GM23338 (cell line): ENCODE measurements at regions not wholly inside any gene's neighbourhood (a gene's known extent, or its start where the extent isn't known, plus 50 kb on each side); places are given as distances from the start of the nearest gene placed in this dataset.

Experiments
- ATAC-seq: fragments of 200-7000 bp; cut with Tn5 transposase; 3 replicates; pipeline ENCODE4 v1.9.1; 2020
- DNase-seq: peaks from one replicate; pipeline ENCODE4 v3.0.0-alpha.2; 2015; ENCODE audit warnings: low spot score
- H2AFZ ChIP-seq: fragments of 200-600 bp; sonication (generic); 2 replicates; pipeline ENCODE4 v1.8.0; 2016; ENCODE audit warnings: antibody characterized with exemption, mild to moderate bottlenecking, moderate library complexity
- H3F3A ChIP-seq: fragments of 200-600 bp; sonication (generic); replicated peaks from 2 replicates; pipeline ENCODE4 v1.8.0; 2017; ENCODE audit warnings: antibody characterized with exemption, mixed run types, low read depth
- H3K27ac ChIP-seq: fragments of 200-600 bp; sonication (generic); 2 replicates; pipeline ENCODE4 v1.6.1; 2016; ENCODE audit warnings: low read depth
- H3K27me3 ChIP-seq: fragments of 200-600 bp; sonication (generic); 2 replicates; pipeline ENCODE4 v1.8.0; 2016; ENCODE audit warnings: mild to moderate bottlenecking, mixed run types, moderate library complexity; ENCODE audit not compliant: insufficient read depth
- H3K36me3 ChIP-seq: fragments of 200-600 bp; sonication (generic); 2 replicates; pipeline ENCODE4 v1.8.0; 2016; ENCODE audit warnings: mild to moderate bottlenecking; ENCODE audit not compliant: insufficient read depth
- H3K4me1 ChIP-seq: fragments of 200-600 bp; sonication (generic); 2 replicates; pipeline ENCODE4 v1.8.0; 2016; ENCODE audit warnings: mild to moderate bottlenecking, moderate library complexity; ENCODE audit not compliant: insufficient read depth
- H3K4me2 ChIP-seq: fragments of 200-600 bp; sonication (generic); 2 replicates; pipeline ENCODE4 v1.7.1; 2017; ENCODE audit warnings: mixed run types
- H3K4me3 ChIP-seq: fragments of 200-600 bp; sonication (generic); 2 replicates; pipeline ENCODE4 v1.6.1; 2016; ENCODE audit warnings: mixed run types
- H3K79me2 ChIP-seq: fragments of 200-600 bp; sonication (generic); replicated peaks from 2 replicates; pipeline ENCODE4 v1.8.0; 2017; ENCODE audit warnings: mild to moderate bottlenecking; ENCODE audit not compliant: insufficient read depth
- H3K9me2 ChIP-seq: fragments of 200-600 bp; sonication (generic); 2 replicates; pipeline ENCODE4 v1.8.0; 2017; ENCODE audit not compliant: insufficient read depth
- H4K20me1 ChIP-seq: fragments of 200-600 bp; sonication (generic); replicated peaks from 2 replicates; pipeline ENCODE4 v1.8.0; 2017; ENCODE audit warnings: mild to moderate bottlenecking; ENCODE audit not compliant: insufficient read depth
- H3K27ac Mint-ChIP-seq: 2 replicates; pipeline ENCODE4 v1.8.0; 2020; ENCODE audit warnings: inconsistent platforms, mild to moderate bottlenecking, moderate library complexity, mixed read lengths
- H3K27me3 Mint-ChIP-seq: 3 replicates; pipeline ENCODE4 v1.8.0; 2022; ENCODE audit warnings: low read depth, mild to moderate bottlenecking, moderate library complexity, mixed read lengths, inconsistent platforms; ENCODE audit not compliant: insufficient read depth, poor library complexity
- H3K36me3 Mint-ChIP-seq: 3 replicates; pipeline ENCODE4 v1.8.0; 2021; ENCODE audit warnings: low read depth, mild to moderate bottlenecking, inconsistent platforms, moderate library complexity, mixed read lengths
- H3K4me1 Mint-ChIP-seq: 3 replicates; pipeline ENCODE4 v1.8.0; 2020; ENCODE audit warnings: mild to moderate bottlenecking, inconsistent platforms, mixed read lengths
- H3K4me3 Mint-ChIP-seq: 3 replicates; pipeline ENCODE4 v1.8.0; 2021; ENCODE audit warnings: moderate library complexity, mild to moderate bottlenecking, inconsistent platforms, mixed read lengths
- H3K9me3 Mint-ChIP-seq: 3 replicates; pipeline ENCODE4 v1.8.0; 2020; ENCODE audit warnings: moderate library complexity, mild to moderate bottlenecking, inconsistent platforms, mixed read lengths
- CREB1 ChIP-seq: fragments of 250-450 bp; sonication (Bioruptor Pico); IDR thresholded peaks from 2 replicates; pipeline ENCODE4 v1.5.0; 2020; ENCODE audit warnings: low read depth, mild to moderate bottlenecking, moderate library complexity
- EZH2 ChIP-seq: fragments of 200-600 bp; sonication (generic); IDR thresholded peaks from one replicate; pipeline ENCODE4 v1.8.0; 2017; ENCODE audit warnings: antibody characterized with exemption, mild to moderate bottlenecking, low read depth; ENCODE audit not compliant: unreplicated experiment
- EZH2phosphoT487 ChIP-seq: fragments of 200-600 bp; sonication (generic); IDR thresholded peaks from one replicate; pipeline ENCODE4 v1.8.1; 2018; ENCODE audit warnings: antibody characterized with exemption; ENCODE audit not compliant: unreplicated experiment
- JUNB ChIP-seq: IDR thresholded peaks from one replicate; pipeline ENCODE4 v1.6.1; 2016; ENCODE audit warnings: antibody characterized with exemption; ENCODE audit not compliant: unreplicated experiment
- NANOG ChIP-seq: IDR thresholded peaks from 2 replicates; pipeline ENCODE4 v1.6.1; 2016; ENCODE audit warnings: antibody characterized with exemption, borderline replicate concordance
- POLR2AphosphoS5 ChIP-seq: IDR thresholded peaks from 2 replicates; pipeline ENCODE4 v1.6.1; 2016; ENCODE audit warnings: antibody characterized with exemption, low read depth
- REST ChIP-seq: IDR thresholded peaks from one replicate; pipeline ENCODE4 v1.6.1; 2018; ENCODE audit warnings: antibody characterized with exemption; ENCODE audit not compliant: unreplicated experiment
- STAT1 ChIP-seq: IDR thresholded peaks from one replicate; pipeline ENCODE4 v1.6.1; 2016; ENCODE audit warnings: antibody characterized with exemption; ENCODE audit not compliant: unreplicated experiment
- ZNF114 ChIP-seq: fragments of 250-450 bp; sonication (Bioruptor Pico); IDR thresholded peaks from 2 replicates; pipeline ENCODE4 v1.5.0; 2020; ENCODE audit warnings: mild to moderate bottlenecking, moderate library complexity
- ZNF331 ChIP-seq: fragments of 250-450 bp; sonication (Bioruptor Pico); IDR thresholded peaks from 2 replicates; pipeline ENCODE4 v1.5.0; 2020; ENCODE audit warnings: low read depth, mild to moderate bottlenecking, moderate library complexity
- TF ChIP-seq, protein P1 (sequence below): IDR thresholded peaks from 2 replicates; pipeline ENCODE4 v1.6.1; 2016; ENCODE audit warnings: antibody characterized with exemption
- TF ChIP-seq, protein P2 (sequence below): fragments of 250-450 bp; sonication (Bioruptor Pico); IDR thresholded peaks from 2 replicates; pipeline ENCODE4 v1.5.0; 2020; ENCODE audit warnings: mild to moderate bottlenecking, moderate library complexity

GRCh38 chr3:22156868-22157267 is 405.9 kb upstream of the ZNF385D start (continued):
- TF ChIP-seq, protein P1, sequence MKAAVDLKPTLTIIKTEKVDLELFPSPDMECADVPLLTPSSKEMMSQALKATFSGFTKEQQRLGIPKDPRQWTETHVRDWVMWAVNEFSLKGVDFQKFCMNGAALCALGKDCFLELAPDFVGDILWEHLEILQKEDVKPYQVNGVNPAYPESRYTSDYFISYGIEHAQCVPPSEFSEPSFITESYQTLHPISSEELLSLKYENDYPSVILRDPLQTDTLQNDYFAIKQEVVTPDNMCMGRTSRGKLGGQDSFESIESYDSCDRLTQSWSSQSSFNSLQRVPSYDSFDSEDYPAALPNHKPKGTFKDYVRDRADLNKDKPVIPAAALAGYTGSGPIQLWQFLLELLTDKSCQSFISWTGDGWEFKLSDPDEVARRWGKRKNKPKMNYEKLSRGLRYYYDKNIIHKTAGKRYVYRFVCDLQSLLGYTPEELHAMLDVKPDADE: no peak

GRCh38 chr3:22157848-22158247 is 406.8 kb upstream of the ZNF385D start:
- H3K27ac ChIP-seq: no peak overlapping the region
- Mint-ChIP-seq H3K4me1 (peaks cover 19% of the 10 kb centered on the region), H3K27ac (no peak overlapping the region), H3K9me3 (no peaks in the 10 kb centered on the region; the same call in 2 of the 3 replicates), H3K36me3 (no peaks in the 10 kb centered on the region), H3K27me3 (no peaks in the 10 kb centered on the region), H3K4me3 (no peak overlapping the region)
- H3K36me3 ChIP-seq: no peaks in the 10 kb centered on the region
- no peaks in the 10 kb centered on the region for H3F3A ChIP-seq
- H3K9me2 ChIP-seq: no peaks in the 10 kb centered on the region
- H3K4me3 ChIP-seq: no peak overlapping the region
- H3K4me2 ChIP-seq: no peak overlapping the region
- no peaks in the 10 kb centered on the region for H4K20me1 ChIP-seq
- DNase-seq (no peak), ATAC-seq (no peak)
- H3K27me3 ChIP-seq: no peaks in the 10 kb centered on the region
- no peak overlapping the region for H2AFZ ChIP-seq
- H3K4me1 ChIP-seq: 0 out of 2 replicates have a peak, but pooled peaks cover 5% of the 10 kb centered on the region
- no peaks in the 10 kb centered on the region for H3K79me2 ChIP-seq
- TF ChIP-seq REST (no peak), JUNB (no peak), NANOG (no peak), CREB1 (CRISPR knock-in tag) (no peak), EZH2phosphoT487 (no peak), ZNF331 (CRISPR knock-in tag) (no peak), POLR2AphosphoS5 (no peak), STAT1 (no peak), ZNF114 (no peak), EZH2 (no peak)
- TF ChIP-seq, protein P2, sequence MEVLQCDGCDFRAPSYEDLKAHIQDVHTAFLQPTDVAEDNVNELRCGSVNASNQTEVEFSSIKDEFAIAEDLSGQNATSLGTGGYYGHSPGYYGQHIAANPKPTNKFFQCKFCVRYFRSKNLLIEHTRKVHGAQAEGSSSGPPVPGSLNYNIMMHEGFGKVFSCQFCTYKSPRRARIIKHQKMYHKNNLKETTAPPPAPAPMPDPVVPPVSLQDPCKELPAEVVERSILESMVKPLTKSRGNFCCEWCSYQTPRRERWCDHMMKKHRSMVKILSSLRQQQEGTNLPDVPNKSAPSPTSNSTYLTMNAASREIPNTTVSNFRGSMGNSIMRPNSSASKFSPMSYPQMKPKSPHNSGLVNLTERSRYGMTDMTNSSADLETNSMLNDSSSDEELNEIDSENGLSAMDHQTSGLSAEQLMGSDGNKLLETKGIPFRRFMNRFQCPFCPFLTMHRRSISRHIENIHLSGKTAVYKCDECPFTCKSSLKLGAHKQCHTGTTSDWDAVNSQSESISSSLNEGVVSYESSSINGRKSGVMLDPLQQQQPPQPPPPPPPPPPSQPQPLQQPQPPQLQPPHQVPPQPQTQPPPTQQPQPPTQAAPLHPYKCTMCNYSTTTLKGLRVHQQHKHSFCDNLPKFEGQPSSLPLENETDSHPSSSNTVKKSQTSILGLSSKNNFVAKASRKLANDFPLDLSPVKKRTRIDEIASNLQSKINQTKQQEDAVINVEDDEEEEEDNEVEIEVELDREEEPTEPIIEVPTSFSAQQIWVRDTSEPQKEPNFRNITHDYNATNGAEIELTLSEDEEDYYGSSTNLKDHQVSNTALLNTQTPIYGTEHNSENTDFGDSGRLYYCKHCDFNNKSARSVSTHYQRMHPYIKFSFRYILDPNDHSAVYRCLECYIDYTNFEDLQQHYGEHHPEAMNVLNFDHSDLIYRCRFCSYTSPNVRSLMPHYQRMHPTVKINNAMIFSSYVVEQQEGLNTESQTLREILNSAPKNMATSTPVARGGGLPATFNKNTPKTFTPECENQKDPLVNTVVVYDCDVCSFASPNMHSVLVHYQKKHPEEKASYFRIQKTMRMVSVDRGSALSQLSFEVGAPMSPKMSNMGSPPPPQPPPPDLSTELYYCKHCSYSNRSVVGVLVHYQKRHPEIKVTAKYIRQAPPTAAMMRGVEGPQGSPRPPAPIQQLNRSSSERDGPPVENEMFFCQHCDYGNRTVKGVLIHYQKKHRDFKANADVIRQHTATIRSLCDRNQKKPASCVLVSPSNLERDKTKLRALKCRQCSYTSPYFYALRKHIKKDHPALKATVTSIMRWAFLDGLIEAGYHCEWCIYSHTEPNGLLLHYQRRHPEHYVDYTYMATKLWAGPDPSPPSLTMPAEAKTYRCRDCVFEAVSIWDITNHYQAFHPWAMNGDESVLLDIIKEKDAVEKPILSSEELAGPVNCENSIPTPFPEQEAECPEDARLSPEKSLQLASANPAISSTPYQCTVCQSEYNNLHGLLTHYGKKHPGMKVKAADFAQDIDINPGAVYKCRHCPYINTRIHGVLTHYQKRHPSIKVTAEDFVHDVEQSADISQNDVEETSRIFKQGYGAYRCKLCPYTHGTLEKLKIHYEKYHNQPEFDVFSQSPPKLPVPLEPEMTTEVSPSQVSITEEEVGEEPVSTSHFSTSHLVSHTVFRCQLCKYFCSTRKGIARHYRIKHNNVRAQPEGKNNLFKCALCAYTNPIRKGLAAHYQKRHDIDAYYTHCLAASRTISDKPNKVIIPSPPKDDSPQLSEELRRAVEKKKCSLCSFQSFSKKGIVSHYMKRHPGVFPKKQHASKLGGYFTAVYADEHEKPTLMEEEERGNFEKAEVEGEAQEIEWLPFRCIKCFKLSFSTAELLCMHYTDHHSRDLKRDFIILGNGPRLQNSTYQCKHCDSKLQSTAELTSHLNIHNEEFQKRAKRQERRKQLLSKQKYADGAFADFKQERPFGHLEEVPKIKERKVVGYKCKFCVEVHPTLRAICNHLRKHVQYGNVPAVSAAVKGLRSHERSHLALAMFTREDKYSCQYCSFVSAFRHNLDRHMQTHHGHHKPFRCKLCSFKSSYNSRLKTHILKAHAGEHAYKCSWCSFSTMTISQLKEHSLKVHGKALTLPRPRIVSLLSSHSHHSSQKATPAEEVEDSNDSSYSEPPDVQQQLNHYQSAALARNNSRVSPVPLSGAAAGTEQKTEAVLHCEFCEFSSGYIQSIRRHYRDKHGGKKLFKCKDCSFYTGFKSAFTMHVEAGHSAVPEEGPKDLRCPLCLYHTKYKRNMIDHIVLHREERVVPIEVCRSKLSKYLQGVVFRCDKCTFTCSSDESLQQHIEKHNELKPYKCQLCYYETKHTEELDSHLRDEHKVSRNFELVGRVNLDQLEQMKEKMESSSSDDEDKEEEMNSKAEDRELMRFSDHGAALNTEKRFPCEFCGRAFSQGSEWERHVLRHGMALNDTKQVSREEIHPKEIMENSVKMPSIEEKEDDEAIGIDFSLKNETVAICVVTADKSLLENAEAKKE (CRISPR knock-in tag): no peak
- TF ChIP-seq, protein P1: no peak
